ENCODE measurements at regions not wholly inside any gene's neighbourhood (a gene's known extent, or its start where the extent isn't known, plus 50 kb on each side); places are given as distances from the start of the nearest gene placed in this dataset.

- no peak for TF ChIP-seq ZEB2 (IDR thresholded peaks at IDR 0.05)
- no peak for TF ChIP-seq ZKSCAN8 (CRISPR knock-in tag; IDR thresholded peaks at IDR 0.05)
- TF ChIP-seq RAD21 (CRISPR knock-in tag; conservative IDR thresholded peaks at IDR 0.05 in 1 of 2, IDR thresholded peaks at IDR 0.05 in 1 of 2) = peak in 1 of 2 experiments; percentile 32; a peak in 2 of 4 replicates
- FAIRE-seq (no peak), ATAC-seq (no peak), DNase-seq (ENCODE audit: extremely low read depth in 1 of 4, low spot score in 3 of 4) (no peak)
- Histone ChIP-seq H3K9me3 (replicated peaks; ENCODE audit: control insufficient read depth, insufficient read depth, low read depth, low read length) (no peaks in the 10 kb centered on the region), H3K4me3 (no peak overlapping the region), H3K9me1 (ENCODE audit: control insufficient read depth, insufficient read depth, low read length) (no peaks in the 10 kb centered on the region), H3K27ac (ENCODE audit: extremely low read depth, low read depth, low read length) (no peak overlapping the region), H3K4me1 (replicated peaks in 1 of 2; ENCODE audit: control insufficient read depth in 2 of 2, insufficient read depth in 2 of 2, low read length in 2 of 2) (no peaks in the 10 kb centered on the region), H3K36me3 (ENCODE audit: control insufficient read depth, insufficient read depth, low read length) (no peaks in the 10 kb centered on the region), H3K4me2 (ENCODE audit: insufficient read depth, low read length) (no peak overlapping the region), H3K9ac (ENCODE audit: insufficient read depth in 1 of 2, low read depth in 2 of 2, low read length in 2 of 2) (no peak overlapping the region), H3K79me2 (ENCODE audit: control insufficient read depth, insufficient read depth, low read length) (no peaks in the 10 kb centered on the region), H3K27me3 (ENCODE audit: control insufficient read depth in 2 of 2, insufficient read depth in 2 of 2, low read length in 2 of 2) (no peaks in the 10 kb centered on the region), H4K20me1 (replicated peaks; ENCODE audit: control insufficient read depth, insufficient read depth, low read length) (no peaks in the 10 kb centered on the region), H2AFZ (ENCODE audit: low read depth, low read length) (no peak overlapping the region)
- 2% methylated on average over 4 of the region's 4 CpGs for WGBS (ENCODE audit: insufficient coverage, low coverage, missing lambda C conversion rate)
- ChIA-PET POLR2A (no interaction called here), CTCF (ENCODE audit: low intra/inter-chr PET ratio) (no interaction called here)
- in situ Hi-C loops (cut with MboI) (no loop called here), intact Hi-C loops (cut with micrococcal nuclease) (no loop called here)
- BruUV-seq (replicated peaks) = no TSS peak
These were observed 1280.3 kb upstream of the B3GALT2 start for GRCh38 chr1:194466706-194467105.

DNA sequence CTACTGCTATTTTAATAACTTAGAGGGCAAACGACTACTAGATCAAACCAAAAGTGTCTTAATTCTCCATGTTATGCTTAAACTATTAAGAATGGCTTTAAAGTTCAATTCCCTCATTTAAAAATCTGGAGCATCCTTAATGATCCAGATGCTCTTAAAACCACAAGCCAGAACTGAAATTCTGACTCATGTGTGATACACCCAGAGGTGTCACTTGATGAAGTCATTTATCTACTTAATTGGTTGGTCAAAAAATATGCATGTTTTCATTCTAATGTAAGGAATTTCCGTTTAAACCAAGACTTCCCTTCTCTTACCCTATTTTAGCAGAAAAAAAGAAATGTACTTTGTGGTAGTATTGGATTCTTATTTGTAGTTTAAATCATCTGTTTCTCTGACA is 1261.2 kb upstream of the B3GALT2 start:
- ChIA-PET CTCF (ENCODE audit: low intra/inter-chr PET ratio) (no interaction called here), POLR2A (no interaction called here)
- Histone ChIP-seq H3K27ac (ENCODE audit: extremely low read depth, low read depth, low read length) (no peak overlapping the region), H3K4me3 (no peak overlapping the region), H2AFZ (ENCODE audit: low read depth, low read length) (no peak overlapping the region), H3K9me3 (replicated peaks; ENCODE audit: control insufficient read depth, insufficient read depth, low read depth, low read length) (peaks cover 2% of the 10 kb centered on the region; the same call in 1 of the 2 replicates), H3K4me1 (replicated peaks in 1 of 2; ENCODE audit: control insufficient read depth in 2 of 2, insufficient read depth in 2 of 2, low read length in 2 of 2) (no peaks in the 10 kb centered on the region), H3K4me2 (ENCODE audit: insufficient read depth, low read length) (no peak overlapping the region), H3K36me3 (ENCODE audit: control insufficient read depth, insufficient read depth, low read length) (no peaks in the 10 kb centered on the region), H4K20me1 (replicated peaks; ENCODE audit: control insufficient read depth, insufficient read depth, low read length) (no peaks in the 10 kb centered on the region), H3K9ac (ENCODE audit: insufficient read depth in 1 of 2, low read depth in 2 of 2, low read length in 2 of 2) (no peak overlapping the region), H3K27me3 (ENCODE audit: control insufficient read depth in 2 of 2, insufficient read depth in 2 of 2, low read length in 2 of 2) (no peaks in the 10 kb centered on the region), H3K9me1 (ENCODE audit: control insufficient read depth, insufficient read depth, low read length) (no peaks in the 10 kb centered on the region), H3K79me2 (ENCODE audit: control insufficient read depth, insufficient read depth, low read length) (no peaks in the 10 kb centered on the region)
- BruUV-seq (replicated peaks) = no TSS peak
- WGBS (ENCODE audit: insufficient coverage, low coverage, missing lambda C conversion rate) = 0% methylated on average over 2 of the region's 2 CpGs
- ATAC-seq (no peak), DNase-seq (ENCODE audit: extremely low read depth in 1 of 4, low spot score in 3 of 4) (no peak), FAIRE-seq (no peak)
- intact Hi-C loops (cut with micrococcal nuclease) (no loop called here), in situ Hi-C loops (cut with MboI) (no loop called here)
- no peak for TF ChIP-seq HDAC3 (IDR thresholded peaks at IDR 0.05; ENCODE audit: borderline replicate concordance, partially characterized antibody)
- no peak for TF ChIP-seq SP2 (IDR thresholded peaks at IDR 0.05; ENCODE audit: extremely low read depth, low read depth, low read length, poor library complexity, severe bottlenecking)

Data from K562 (cell line).